Activated CD4-positive, alpha-beta memory T cell treated with anti-CD3 and anti-CD28 coated beads for 36 hours (primary cell): ENCODE measurements at regions not wholly inside any gene's neighbourhood (a gene's known extent, or its start where the extent isn't known, plus 50 kb on each side); places are given as distances from the start of the nearest gene placed in this dataset.

Experiments used
- CTCF ChIA-PET: fragments of 350-600 bp; sonication (Branson Sonifier 250); formaldehyde crosslinking; loops from one replicate; lab custom pipeline; 2021; ENCODE audit warnings: antibody characterized with exemption, inconsistent platforms; lab: Charles Lee
- POLR2A ChIA-PET: fragments of 350-600 bp; sonication (Branson Sonifier 250); formaldehyde crosslinking; loops from one replicate; lab custom pipeline; 2021; ENCODE audit warnings: antibody characterized with exemption; lab: Charles Lee
- DNase-seq: peaks from one replicate; pipeline ENCODE4 v3.0.0-alpha.2; 2020
- H3K27ac Mint-ChIP-seq: one replicate; pipeline ENCODE4 v1.8.0; 2021; ENCODE audit warnings: mixed read lengths
- H3K27me3 Mint-ChIP-seq: one replicate; pipeline ENCODE4 v1.8.0; 2021; ENCODE audit warnings: mixed read lengths
- H3K36me3 Mint-ChIP-seq: one replicate; pipeline ENCODE4 v1.8.0; 2021; ENCODE audit warnings: mixed read lengths
- H3K4me1 Mint-ChIP-seq: one replicate; pipeline ENCODE4 v1.8.0; 2021; ENCODE audit warnings: low read depth, mixed read lengths
- H3K4me3 Mint-ChIP-seq: one replicate; pipeline ENCODE4 v1.8.0; 2021; ENCODE audit warnings: mild to moderate bottlenecking, mixed read lengths
- H3K9me3 Mint-ChIP-seq: one replicate; pipeline ENCODE4 v1.8.0; 2021; ENCODE audit warnings: mixed read lengths
- intact Hi-C: fragments of 100-400 bp; cut with micrococcal nuclease; formaldehyde crosslinking; loops from one replicate; pipeline ENCODE4 v1.15.1; 2023

- Mint-ChIP-seq H3K4me1 (peaks cover 3% of the 10 kb centered on the region), H3K4me3 (no peak overlapping the region), H3K9me3 (no peaks in the 10 kb centered on the region), H3K36me3 (no peaks in the 10 kb centered on the region), H3K27ac (no peak overlapping the region), H3K27me3 (no peaks in the 10 kb centered on the region)
- intact Hi-C loops, result no loop called here
- ChIA-PET POLR2A (no interaction called here), CTCF (no interaction called here)
- no peak for DNase-seq
These were observed 363.4 kb upstream of the SLC30A5 start for GRCh38 chr5:68730220-68730978.

GRCh38 chr5:68730979-68731654 is 362.7 kb upstream of the SLC30A5 start:
- no peak overlapping the region for H3K4me3 Mint-ChIP-seq
- CTCF ChIA-PET, result no interaction called here
- H3K9me3 Mint-ChIP-seq, result no peaks in the 10 kb centered on the region
- no peaks in the 10 kb centered on the region for H3K36me3 Mint-ChIP-seq
- DNase-seq, result no peak
- no peak overlapping the region for H3K27ac Mint-ChIP-seq
- H3K4me1 Mint-ChIP-seq, result peaks cover 3% of the 10 kb centered on the region
- H3K27me3 Mint-ChIP-seq, result no peaks in the 10 kb centered on the region
- intact Hi-C loops, result no loop called here
- POLR2A ChIA-PET, result no interaction called here

GRCh38 chr5:68732251-68732650 is 361.6 kb upstream of the SLC30A5 start:
- H3K36me3 Mint-ChIP-seq, result no peaks in the 10 kb centered on the region
- intact Hi-C loops, result no loop called here
- ChIA-PET POLR2A (no interaction called here), CTCF (no interaction called here)
- H3K27me3 Mint-ChIP-seq, result no peaks in the 10 kb centered on the region
- no peak for DNase-seq
- H3K4me1 Mint-ChIP-seq, result no peaks in the 10 kb centered on the region
- no peak overlapping the region for H3K4me3 Mint-ChIP-seq
- H3K9me3 Mint-ChIP-seq, result no peaks in the 10 kb centered on the region
- H3K27ac Mint-ChIP-seq, result no peak overlapping the region

- H3K27ac Mint-ChIP-seq, result no peak overlapping the region
- no peaks in the 10 kb centered on the region for H3K9me3 Mint-ChIP-seq
- POLR2A ChIA-PET, result no interaction called here
These were observed 359.0 kb upstream of the SLC30A5 start for GRCh38 chr5:68734781-68735180.

GRCh38 chr5:68738236-68738635 is 355.6 kb upstream of the SLC30A5 start:
- Mint-ChIP-seq H3K4me3 (no peak overlapping the region), H3K9me3 (no peaks in the 10 kb centered on the region), H3K4me1 (no peaks in the 10 kb centered on the region), H3K27me3 (no peaks in the 10 kb centered on the region), H3K36me3 (no peaks in the 10 kb centered on the region), H3K27ac (no peak overlapping the region)
- CTCF ChIA-PET, result no interaction called here
- intact Hi-C loops, result no loop called here
- POLR2A ChIA-PET, result no interaction called here
- DNase-seq, result no peak

More at GRCh38 chr5:68734781-68735180, 359.0 kb upstream of the SLC30A5 start:
- no peak for DNase-seq
- no peaks in the 10 kb centered on the region for H3K4me1 Mint-ChIP-seq
- intact Hi-C loops, result no loop called here
- H3K4me3 Mint-ChIP-seq, result no peak overlapping the region
- H3K36me3 Mint-ChIP-seq, result no peaks in the 10 kb centered on the region
- H3K27me3 Mint-ChIP-seq, result no peaks in the 10 kb centered on the region
- CTCF ChIA-PET, result interaction anchor here (0.5 kb wide), 1 partner anchor 505 kb away, joined by 3 read pairs; no protein-coding TSS in a partner anchor

GRCh38 chr5:68738841-68739240 is 355.0 kb upstream of the SLC30A5 start:
- Mint-ChIP-seq H3K4me1 (no peaks in the 10 kb centered on the region), H3K4me3 (no peak overlapping the region), H3K9me3 (no peaks in the 10 kb centered on the region), H3K27ac (no peak overlapping the region), H3K27me3 (no peaks in the 10 kb centered on the region), H3K36me3 (no peaks in the 10 kb centered on the region)
- ChIA-PET CTCF (no interaction called here), POLR2A (no interaction called here)
- DNase-seq, result no peak
- intact Hi-C loops, result no loop called here

- POLR2A ChIA-PET, result no interaction called here
- H3K4me1 Mint-ChIP-seq, result no peaks in the 10 kb centered on the region
- no peak overlapping the region for H3K27ac Mint-ChIP-seq
- no peak overlapping the region for H3K4me3 Mint-ChIP-seq
- no peaks in the 10 kb centered on the region for H3K9me3 Mint-ChIP-seq
- intact Hi-C loops, result no loop called here
- H3K27me3 Mint-ChIP-seq, result no peaks in the 10 kb centered on the region
- no peak for DNase-seq
- H3K36me3 Mint-ChIP-seq, result no peaks in the 10 kb centered on the region
- CTCF ChIA-PET, result no interaction called here
These were observed 354.1 kb upstream of the SLC30A5 start for GRCh38 chr5:68739752-68740151.

- POLR2A ChIA-PET, result no interaction called here
- H3K36me3 Mint-ChIP-seq, result no peaks in the 10 kb centered on the region
- H3K27me3 Mint-ChIP-seq, result no peaks in the 10 kb centered on the region
- H3K4me1 Mint-ChIP-seq, result no peaks in the 10 kb centered on the region
- CTCF ChIA-PET, result no interaction called here
- H3K27ac Mint-ChIP-seq, result no peak overlapping the region
- no peak for DNase-seq
- intact Hi-C loops, result no loop called here
- H3K4me3 Mint-ChIP-seq, result no peak overlapping the region
- no peaks in the 10 kb centered on the region for H3K9me3 Mint-ChIP-seq
These were observed 353.4 kb upstream of the SLC30A5 start for GRCh38 chr5:68740226-68740910.

GRCh38 chr5:68744206-68744605 is 349.6 kb upstream of the SLC30A5 start:
- intact Hi-C loops, result no loop called here
- peaks cover 3% of the 10 kb centered on the region for H3K27me3 Mint-ChIP-seq
- DNase-seq, result no peak
- H3K36me3 Mint-ChIP-seq, result no peaks in the 10 kb centered on the region
- H3K27ac Mint-ChIP-seq, result no peak overlapping the region
- ChIA-PET CTCF (no interaction called here), POLR2A (no interaction called here)
- no peak overlapping the region for H3K4me3 Mint-ChIP-seq
- H3K9me3 Mint-ChIP-seq, result no peaks in the 10 kb centered on the region
- H3K4me1 Mint-ChIP-seq, result no peaks in the 10 kb centered on the region

- Mint-ChIP-seq H3K27me3 (peaks cover 8% of the 10 kb centered on the region), H3K9me3 (no peaks in the 10 kb centered on the region), H3K36me3 (no peaks in the 10 kb centered on the region), H3K4me1 (peaks cover 2% of the 10 kb centered on the region), H3K4me3 (no peak overlapping the region), H3K27ac (no peak overlapping the region)
- DNase-seq, result no peak
- intact Hi-C loops, result loop anchor here (1.0 kb wide), 1 partner anchor 460 kb away; no protein-coding TSS in a partner anchor
- ChIA-PET CTCF (no interaction called here), POLR2A (no interaction called here)
These were observed 348.4 kb upstream of the SLC30A5 start for GRCh38 chr5:68745448-68745847.

GRCh38 chr5:68746220-68746619 is 347.6 kb upstream of the SLC30A5 start:
- POLR2A ChIA-PET, result no interaction called here
- no peak overlapping the region for H3K4me3 Mint-ChIP-seq
- CTCF ChIA-PET, result no interaction called here
- no peaks in the 10 kb centered on the region for H3K9me3 Mint-ChIP-seq
- no peak overlapping the region for H3K27ac Mint-ChIP-seq
- intact Hi-C loops, result no loop called here
- H3K4me1 Mint-ChIP-seq, result peaks cover 2% of the 10 kb centered on the region
- no peaks in the 10 kb centered on the region for H3K36me3 Mint-ChIP-seq
- DNase-seq, result no peak
- H3K27me3 Mint-ChIP-seq, result peaks cover 8% of the 10 kb centered on the region

GRCh38 chr5:68746643-68747420 is 347.0 kb upstream of the SLC30A5 start:
- no peak overlapping the region for H3K4me3 Mint-ChIP-seq
- POLR2A ChIA-PET, result no interaction called here
- CTCF ChIA-PET, result no interaction called here
- no peaks in the 10 kb centered on the region for H3K36me3 Mint-ChIP-seq
- no peaks in the 10 kb centered on the region for H3K9me3 Mint-ChIP-seq
- peaks cover 8% of the 10 kb centered on the region for H3K27me3 Mint-ChIP-seq
- no peak overlapping the region for H3K27ac Mint-ChIP-seq
- no peak for DNase-seq
- intact Hi-C loops, result no loop called here
- H3K4me1 Mint-ChIP-seq, result peaks cover 2% of the 10 kb centered on the region
